AML-193 (cell line): ENCODE measurements at regions not wholly inside any gene's neighbourhood (a gene's known extent, or its start where the extent isn't known, plus 50 kb on each side); places are given as distances from the start of the nearest gene placed in this dataset.

Experiments used
- DNase-seq, 2 experiments: peaks; one replicate each; lab custom pipeline; 2025; lab: John Stamatoyannopoulos, UW

DNA sequence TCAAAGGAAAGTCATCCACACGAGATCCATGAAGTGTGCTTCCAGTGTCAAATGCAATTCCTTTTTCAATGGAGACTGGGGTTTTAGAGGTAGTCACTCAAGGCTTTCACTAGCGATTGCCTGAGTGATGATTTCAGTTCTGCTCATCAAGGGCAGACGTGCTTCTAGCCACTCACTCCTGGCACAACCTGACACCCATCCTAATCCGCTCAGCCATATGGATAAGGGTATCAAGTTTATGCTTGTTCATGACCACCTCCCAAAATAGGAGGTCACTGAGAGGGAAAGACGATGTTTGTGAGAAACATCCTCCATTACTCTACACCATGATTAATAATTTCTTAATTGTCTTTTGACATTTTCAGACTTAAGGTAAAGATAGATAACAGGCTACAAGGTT, 91.3 kb upstream of the HEY2 start:
- no peak for DNase-seq

DNA sequence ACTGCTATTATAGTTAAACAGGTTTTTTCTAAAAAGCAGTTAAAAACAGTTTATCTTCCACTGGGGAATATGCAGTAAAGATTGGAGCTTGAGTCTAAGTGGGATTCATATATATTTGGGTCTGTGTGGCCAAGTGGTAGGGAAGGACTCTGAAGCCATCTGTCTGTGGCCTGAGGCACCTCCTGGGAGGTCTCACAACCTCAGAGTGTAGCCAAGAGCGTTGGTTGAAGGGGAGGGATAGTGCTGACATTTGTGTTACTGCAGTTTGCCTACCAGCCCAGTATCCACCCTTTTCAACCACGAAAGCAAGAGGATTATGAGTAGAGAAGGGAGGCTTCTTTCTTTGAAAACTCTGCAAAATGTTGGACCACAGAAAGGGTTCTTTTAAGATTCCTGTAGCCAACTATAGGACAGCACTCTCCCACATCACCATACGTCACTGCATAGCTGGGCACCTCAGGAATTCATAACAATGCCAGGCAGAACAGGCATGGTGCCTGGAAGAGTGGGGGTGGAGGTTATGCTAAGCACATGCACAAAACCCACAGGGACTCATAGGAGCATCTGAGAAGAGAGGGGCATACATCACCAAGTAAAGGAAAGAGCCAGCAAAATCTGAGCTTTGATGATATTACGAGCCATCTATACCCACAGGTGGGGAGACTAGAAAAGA, 90.5 kb upstream of the HEY2 start:
- DNase-seq = no peak

DNA sequence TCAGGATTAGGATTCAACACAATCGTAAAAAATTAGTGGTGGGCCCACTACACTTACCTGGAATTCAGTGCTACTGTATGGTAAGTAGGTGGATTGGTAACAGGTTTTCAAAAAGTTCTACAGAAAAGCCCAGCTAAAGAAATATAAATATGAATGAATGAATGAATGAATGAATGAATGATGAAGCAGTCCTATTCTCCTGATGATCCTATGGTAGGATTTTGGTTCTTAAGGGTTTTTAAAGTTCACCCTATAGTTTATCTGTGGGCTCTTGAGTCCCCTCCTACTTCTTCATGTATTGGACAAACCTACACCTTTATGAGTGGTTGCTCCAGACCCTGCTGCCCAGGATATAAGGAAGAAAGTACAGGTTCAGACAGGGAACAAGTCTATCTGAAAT, 89.5 kb upstream of the HEY2 start:
- no peak for DNase-seq

DNA sequence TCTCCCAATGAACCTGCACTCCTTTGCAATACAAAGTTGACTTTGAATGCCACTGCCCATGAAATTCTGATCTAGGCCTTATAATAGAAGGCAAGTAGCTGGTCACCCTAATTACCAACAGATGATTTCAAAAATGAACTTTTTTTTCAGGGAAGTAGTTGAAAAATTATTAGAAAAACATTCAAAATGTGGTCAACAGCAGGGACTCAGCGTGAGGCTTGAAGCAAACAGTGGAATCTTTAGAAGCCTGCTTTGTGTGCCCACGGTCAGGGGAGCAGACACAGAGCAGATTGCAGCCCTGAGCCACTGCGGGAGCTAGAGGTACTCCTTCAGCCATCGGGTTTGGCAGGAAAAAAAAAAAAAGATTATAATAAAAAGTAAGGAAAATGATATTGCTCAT, 87.1 kb upstream of the HEY2 start:
- no peak for DNase-seq

DNA sequence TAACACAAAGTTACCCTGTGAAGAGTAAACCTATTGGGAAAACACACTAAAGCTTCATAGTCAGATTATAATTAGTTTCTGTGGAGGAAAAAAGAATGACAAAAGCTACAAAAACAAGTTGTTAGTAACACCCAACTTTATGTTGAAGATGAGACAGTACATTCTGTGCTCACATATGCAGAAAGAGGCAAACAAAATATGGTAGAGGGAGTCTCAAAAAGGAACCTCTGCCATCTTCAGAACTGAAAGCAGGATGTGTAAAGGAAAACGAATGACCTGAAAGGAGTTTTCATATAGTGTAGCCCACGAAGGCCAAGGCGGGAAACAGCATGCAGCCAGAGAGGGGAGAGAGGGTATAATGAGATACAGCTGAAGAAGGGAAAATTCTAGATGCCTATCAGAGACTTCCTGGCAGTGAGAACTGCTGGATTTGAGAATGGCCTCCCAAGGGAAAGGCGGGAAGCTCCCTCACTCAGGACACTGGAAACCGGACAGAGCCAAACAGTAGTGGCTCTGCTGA, 84.1 kb upstream of the HEY2 start:
- DNase-seq = no peak

DNA sequence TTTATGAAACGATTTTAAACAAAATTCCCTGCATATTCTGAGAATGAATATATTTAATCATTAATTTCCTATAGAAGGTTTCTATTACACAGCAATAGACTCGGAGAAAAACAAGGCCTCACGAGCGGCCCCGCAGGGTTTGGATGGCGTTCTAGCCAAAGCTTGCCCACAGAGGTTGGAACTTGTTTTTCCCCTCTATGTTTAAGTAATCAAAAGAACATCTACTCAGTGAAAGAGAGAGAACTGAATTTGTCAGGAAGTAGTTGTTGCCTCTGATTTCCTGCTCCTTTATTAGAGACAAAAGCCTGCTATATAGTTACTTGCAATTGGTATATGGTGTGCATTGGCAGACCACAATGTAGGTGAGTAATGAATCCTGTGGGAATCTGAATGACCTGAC, 82.1 kb upstream of the HEY2 start:
- DNase-seq = no peak

DNA sequence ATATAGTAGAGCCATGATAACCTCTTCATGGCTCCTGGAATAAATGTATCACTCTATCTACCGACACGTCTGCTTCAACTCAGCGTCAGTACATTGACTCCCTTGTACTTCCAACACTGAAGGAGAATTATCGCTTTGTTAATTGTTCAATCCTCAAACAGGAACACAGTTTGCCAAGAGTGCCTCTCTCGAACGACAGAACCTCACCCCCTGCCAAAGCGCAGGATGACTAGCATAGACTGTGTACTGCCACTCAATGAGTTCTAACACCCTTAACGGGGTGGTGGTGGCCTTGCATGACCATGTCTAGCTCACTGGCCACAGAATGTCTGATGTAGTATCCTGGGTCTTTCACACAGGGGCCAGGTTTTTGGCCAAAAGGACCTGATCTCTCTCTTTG, 81.4 kb upstream of the HEY2 start:
- no peak for DNase-seq

DNA sequence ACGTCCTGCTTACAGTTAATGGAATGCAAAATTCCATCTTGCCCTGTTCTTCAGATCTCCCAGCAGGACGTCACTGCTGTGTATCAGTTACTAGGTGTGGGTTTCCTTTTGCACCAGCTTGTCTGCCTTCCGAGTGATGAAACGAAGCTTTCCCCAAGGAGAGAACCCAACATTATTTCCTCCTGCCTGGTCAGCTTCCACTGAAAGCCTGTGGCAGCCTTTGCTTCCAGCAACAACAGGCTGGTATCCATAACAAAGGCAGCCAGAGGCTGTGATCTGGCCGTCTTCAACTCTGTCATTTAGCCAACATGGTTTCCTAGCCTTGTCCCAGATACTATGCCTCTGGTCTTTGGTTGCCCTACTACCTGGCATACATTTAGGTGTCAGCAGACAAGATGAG, 78.9 kb upstream of the HEY2 start:
- DNase-seq = no peak

DNA sequence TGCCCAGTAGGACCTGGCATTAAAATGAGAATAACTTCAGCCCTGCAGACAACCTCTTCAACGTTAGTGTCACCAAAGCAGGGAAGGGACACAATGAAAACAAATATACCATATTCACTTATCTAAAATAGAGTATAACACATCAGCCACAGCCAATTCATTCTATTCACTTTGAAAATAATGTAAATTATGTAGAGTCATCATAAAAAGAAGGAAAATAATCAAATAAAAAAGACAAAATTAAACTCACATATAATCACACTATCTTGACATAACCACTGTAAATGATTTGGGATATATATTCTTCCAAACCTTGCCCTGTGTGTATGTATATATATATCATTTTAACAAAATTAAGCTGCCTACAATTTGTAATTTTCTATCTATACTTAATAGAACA, 78.1 kb upstream of the HEY2 start:
- no peak for DNase-seq

DNA sequence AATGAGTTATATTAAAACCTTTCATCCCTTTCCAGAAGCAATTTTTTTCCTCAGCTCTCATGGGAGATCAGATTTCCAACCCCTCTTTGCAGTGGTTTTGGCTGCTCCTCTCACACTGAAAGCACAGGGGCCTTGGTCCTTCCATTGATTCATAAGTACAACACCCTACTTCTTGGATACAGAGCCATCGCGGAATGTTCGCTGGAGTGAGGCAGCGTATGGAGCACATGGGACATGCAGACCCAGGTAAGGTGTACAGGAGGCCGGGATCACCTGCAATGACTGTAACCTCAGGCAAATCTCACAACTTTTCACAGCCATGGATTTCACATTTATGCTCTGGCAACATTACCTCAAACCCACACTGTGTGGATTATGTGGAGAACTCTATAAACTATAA, 75.2 kb upstream of the HEY2 start:
- DNase-seq = no peak

DNA sequence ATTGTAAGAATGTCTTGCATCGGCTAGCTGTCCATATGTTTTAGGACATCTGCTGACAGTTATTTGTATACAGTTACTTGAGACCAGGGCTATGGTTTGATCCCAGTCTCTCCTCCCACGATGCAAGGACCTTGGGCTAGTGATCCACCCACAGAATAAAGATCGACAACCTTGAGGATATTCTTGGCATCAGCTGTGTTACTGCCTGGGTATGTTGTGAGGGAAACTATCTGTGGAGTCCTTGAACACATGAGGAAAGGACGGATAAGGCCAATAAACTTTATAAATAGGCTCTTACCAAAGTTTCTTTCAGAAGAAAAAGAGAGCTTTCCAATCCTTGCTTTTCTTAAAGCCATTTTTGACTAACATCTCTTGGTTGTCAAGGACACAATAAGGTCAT, 70.8 kb upstream of the HEY2 start:
- no peak for DNase-seq

DNA sequence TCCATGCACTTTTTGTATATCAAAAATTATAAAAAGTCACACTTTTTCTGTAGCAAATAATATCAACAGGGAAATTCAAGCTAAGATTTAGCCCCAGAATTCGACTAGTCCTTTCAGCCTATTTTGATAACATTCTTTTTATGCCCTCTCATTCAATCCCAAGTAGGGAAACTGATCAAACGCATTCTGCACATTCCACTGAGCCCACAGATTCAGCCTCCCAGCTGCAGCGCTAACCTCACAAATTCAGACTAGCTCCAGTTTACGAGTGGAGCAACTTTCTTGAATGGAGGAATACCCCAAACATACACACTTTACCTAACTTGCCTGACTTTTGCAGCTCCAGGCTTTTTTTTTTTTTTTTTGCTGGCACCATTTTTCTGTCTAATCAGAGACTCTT, 70.3 kb upstream of the HEY2 start:
- no peak for DNase-seq

DNA sequence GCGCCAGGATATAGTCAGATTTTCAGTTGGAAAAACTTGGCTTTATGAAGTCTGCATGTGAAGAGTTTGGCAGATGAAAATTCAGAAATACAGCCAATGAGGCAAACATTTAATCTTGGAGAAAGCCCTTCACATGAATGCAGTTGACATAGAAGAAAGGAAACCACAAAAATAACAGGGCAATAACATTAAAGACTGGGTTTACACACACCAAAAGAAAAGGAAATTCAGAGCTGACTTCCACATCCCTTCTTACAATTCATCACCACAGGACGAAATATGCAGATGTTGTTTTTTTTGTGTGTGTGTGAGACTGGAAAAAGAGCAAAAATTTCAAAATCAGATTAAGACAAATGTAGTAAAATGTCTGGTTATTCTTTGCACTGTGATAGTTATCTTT, 69.8 kb upstream of the HEY2 start:
- DNase-seq = no peak

DNA sequence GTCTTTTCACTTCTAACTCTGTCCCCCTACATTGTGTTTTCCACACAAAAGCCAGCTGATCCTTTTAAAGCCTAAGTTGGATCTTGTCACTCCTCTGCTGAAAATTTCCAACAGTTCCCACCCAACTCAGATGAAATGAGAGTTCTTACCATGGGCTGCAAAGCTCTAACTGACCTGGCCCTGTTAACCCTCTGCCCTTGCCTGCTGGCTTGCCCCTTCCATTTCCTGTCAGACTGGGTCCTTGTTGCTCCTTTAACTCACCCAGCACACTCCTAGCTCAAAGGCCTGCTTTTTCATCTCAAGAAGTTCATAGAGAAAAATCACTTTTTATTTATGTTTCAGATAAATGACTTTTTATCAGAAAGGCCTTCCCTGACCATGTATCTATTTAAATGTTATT, 66.5 kb upstream of the HEY2 start:
- DNase-seq = no peak

DNA sequence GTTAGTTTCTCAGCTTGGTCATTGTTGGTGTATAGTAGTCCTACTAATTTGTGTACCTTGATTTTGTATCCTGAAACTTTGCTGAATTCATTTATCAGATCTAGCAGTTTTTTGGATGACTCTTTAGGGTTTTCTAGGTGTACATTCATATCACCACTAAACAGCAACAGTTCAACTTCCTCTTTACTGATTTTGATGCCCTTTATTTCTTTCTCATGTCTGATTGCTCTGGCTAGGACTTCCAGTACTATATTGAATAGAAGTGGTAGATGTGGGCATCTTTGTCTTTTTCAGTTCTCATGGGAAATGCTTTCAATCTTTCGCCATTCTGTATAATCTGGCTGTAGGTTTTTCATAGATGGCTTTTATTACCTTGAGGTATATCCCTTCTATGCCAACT, 61.3 kb upstream of the HEY2 start:
- DNase-seq = no peak

DNA sequence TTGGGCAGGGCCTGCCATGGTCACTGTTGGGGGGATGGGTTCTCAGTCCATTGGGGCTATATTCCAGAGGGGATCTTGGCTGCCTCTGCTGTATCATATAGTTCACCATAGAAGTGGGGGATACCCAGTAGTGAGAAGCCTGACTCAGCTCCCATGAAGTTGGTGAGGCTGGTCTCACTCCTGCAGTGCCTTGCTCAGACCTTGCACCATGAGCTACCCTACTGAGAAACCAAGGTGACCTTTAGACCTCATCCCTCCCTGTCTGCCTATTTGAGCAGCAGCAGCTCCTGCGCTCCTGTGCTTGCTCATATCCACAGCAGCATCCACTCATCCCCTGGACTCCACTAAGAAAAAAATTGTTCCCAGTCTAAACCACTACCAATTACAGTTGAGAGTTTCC, 56.0 kb upstream of the HEY2 start:
- DNase-seq = no peak

DNA sequence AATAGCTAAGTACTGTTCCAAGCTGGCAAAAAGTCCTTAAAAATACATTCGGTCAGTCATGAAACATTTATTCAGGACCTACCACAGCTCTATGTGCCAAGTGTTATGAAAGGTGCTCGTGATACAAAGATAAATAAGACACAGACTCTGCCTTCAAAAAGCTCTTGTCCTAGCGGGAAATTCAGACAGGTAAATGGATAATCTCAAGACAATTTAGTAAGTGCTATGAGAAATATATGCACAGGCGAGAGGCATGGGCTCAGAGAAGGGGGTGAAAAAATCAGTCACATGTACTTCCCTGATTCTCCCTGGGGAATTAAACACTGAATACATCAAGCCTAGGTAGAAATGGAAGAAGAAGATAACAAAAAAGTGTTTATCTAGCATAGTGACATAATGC, 49.8 kb upstream of the HEY2 start:
- no peak for DNase-seq
